H9 (cell line): ENCODE measurements at regions not wholly inside any gene's neighbourhood (a gene's known extent, or its start where the extent isn't known, plus 50 kb on each side); places are given as distances from the start of the nearest gene placed in this dataset.

Source experiments
- DNase-seq: peaks from one replicate; pipeline ENCODE4 v3.0.0-alpha.2; 2017
- H2AFZ ChIP-seq: one replicate; pipeline ENCODE4 v1.6.1; 2013; ENCODE audit warnings: mild to moderate bottlenecking, low read length, control low read depth, moderate library complexity
- H2AK5ac ChIP-seq: 2 replicates; pipeline ENCODE4 v1.6.1; 2013; ENCODE audit warnings: low read length, control low read depth, mixed read lengths; ENCODE audit not compliant: insufficient read length
- H2BK120ac ChIP-seq: one replicate; pipeline ENCODE4 v1.6.1; 2013; ENCODE audit warnings: low read depth, mild to moderate bottlenecking, low read length, control low read depth, inconsistent platforms; ENCODE audit not compliant: poor library complexity, severe bottlenecking
- H2BK12ac ChIP-seq: 2 replicates; pipeline ENCODE4 v1.6.1; 2013; ENCODE audit warnings: low read length, control low read depth, mixed read lengths, low read depth; ENCODE audit not compliant: insufficient read length
- H2BK15ac ChIP-seq: 2 replicates; pipeline ENCODE4 v1.6.1; 2013; ENCODE audit warnings: low read depth, low read length, control low read depth
- H2BK20ac ChIP-seq: one replicate; pipeline ENCODE4 v1.6.1; 2013; ENCODE audit warnings: low read depth, mild to moderate bottlenecking, low read length, control low read depth, inconsistent platforms; ENCODE audit not compliant: poor library complexity, severe bottlenecking
- H2BK5ac ChIP-seq: 2 replicates; pipeline ENCODE4 v1.6.1; 2013; ENCODE audit warnings: low read length, control low read depth, mixed read lengths; ENCODE audit not compliant: insufficient read length
- H3K14ac ChIP-seq: 2 replicates; pipeline ENCODE4 v1.6.1; 2013; ENCODE audit warnings: low read length, control low read depth; ENCODE audit not compliant: insufficient read depth
- H3K18ac ChIP-seq: 2 replicates; pipeline ENCODE4 v1.6.1; 2013; ENCODE audit warnings: low read depth, mild to moderate bottlenecking, mixed read lengths, low read length, control low read depth; ENCODE audit not compliant: insufficient read length
- H3K23ac ChIP-seq: 2 replicates; pipeline ENCODE4 v1.6.1; 2013; ENCODE audit warnings: low read length, control low read depth, mixed read lengths, low read depth; ENCODE audit not compliant: insufficient read length
- H3K23me2 ChIP-seq: 2 replicates; pipeline ENCODE4 v1.6.1; 2013; ENCODE audit warnings: low read depth, mild to moderate bottlenecking, mixed read lengths, low read length, control low read depth; ENCODE audit not compliant: insufficient read length, poor library complexity, severe bottlenecking
- H3K27ac ChIP-seq: 2 replicates; pipeline ENCODE4 v1.5.1; 2013; ENCODE audit warnings: low read length, control low read depth, mixed read lengths, low read depth; ENCODE audit not compliant: insufficient read length
- H3K27me3 ChIP-seq: 2 replicates; pipeline ENCODE4 v1.6.1; 2013; ENCODE audit warnings: low read length, control low read depth, inconsistent platforms; ENCODE audit not compliant: insufficient read depth
- H3K4ac ChIP-seq: 2 replicates; pipeline ENCODE4 v1.6.1; 2013; ENCODE audit warnings: low read depth, mild to moderate bottlenecking, control low read depth, inconsistent platforms, low read length, moderate library complexity
- H3K4me1 ChIP-seq: 2 replicates; pipeline ENCODE4 v1.6.1; 2013; ENCODE audit warnings: low read length, control low read depth, inconsistent platforms; ENCODE audit not compliant: insufficient read depth
- H3K4me2 ChIP-seq: 2 replicates; pipeline ENCODE4 v1.6.1; 2013; ENCODE audit warnings: low read length, control low read depth, mixed read lengths; ENCODE audit not compliant: insufficient read length, insufficient read depth
- H3K56ac ChIP-seq: 2 replicates; pipeline ENCODE4 v1.6.1; 2013; ENCODE audit warnings: low read depth, mild to moderate bottlenecking, mixed read lengths, low read length, control low read depth; ENCODE audit not compliant: insufficient read length
- H3K79me1 ChIP-seq: 2 replicates; pipeline ENCODE4 v1.6.1; 2013; ENCODE audit warnings: low read depth, mild to moderate bottlenecking, moderate library complexity, low read length, control low read depth, inconsistent platforms; ENCODE audit not compliant: insufficient read depth, poor library complexity, severe bottlenecking
- H3K79me2 ChIP-seq: 2 replicates; pipeline ENCODE4 v1.6.1; 2013; ENCODE audit warnings: low read length, control low read depth, inconsistent platforms; ENCODE audit not compliant: insufficient read depth
- H3K9ac ChIP-seq: 2 replicates; pipeline ENCODE4 v1.6.1; 2013; ENCODE audit warnings: low read length, control low read depth, mixed read lengths; ENCODE audit not compliant: insufficient read length; ENCODE audit errors: extremely low read depth
- H3K9me3 ChIP-seq: one replicate; pipeline ENCODE4 v1.6.1; 2013; ENCODE audit warnings: low read depth, low read length, inconsistent platforms; ENCODE audit not compliant: control insufficient read depth
- H3T11ph ChIP-seq: one replicate; pipeline ENCODE4 v1.6.1; 2013; ENCODE audit warnings: mild to moderate bottlenecking, low read length, control low read depth, inconsistent platforms
- H4K20me1 ChIP-seq: one replicate; pipeline ENCODE4 v1.6.1; 2013; ENCODE audit not compliant: control insufficient read depth, insufficient read length, insufficient read depth
- H4K5ac ChIP-seq: 2 replicates; pipeline ENCODE4 v1.6.1; 2013; ENCODE audit warnings: low read depth, mild to moderate bottlenecking, mixed read lengths, low read length, control low read depth; ENCODE audit not compliant: insufficient read length
- H4K8ac ChIP-seq: replicated peaks from 2 replicates; pipeline ENCODE4 v1.6.1; 2013; ENCODE audit warnings: low read length, control low read depth, mixed read lengths, low read depth; ENCODE audit not compliant: insufficient read length
- H4K91ac ChIP-seq: 2 replicates; pipeline ENCODE4 v1.6.1; 2013; ENCODE audit warnings: low read depth, mild to moderate bottlenecking, moderate library complexity, mixed read lengths, low read length, control low read depth; ENCODE audit not compliant: insufficient read length
- H3K27ac Mint-ChIP-seq, 3 experiments: 2 replicates in 2 of 3; 3 replicates in 1 of 3; pipeline ENCODE4 v1.8.0; 2020 to 2021; ENCODE audit warnings: mixed read lengths in 3 of 3, mild to moderate bottlenecking in 1 of 3, moderate library complexity in 1 of 3
- H3K27me3 Mint-ChIP-seq: 2 replicates; pipeline ENCODE4 v1.8.0; 2021; ENCODE audit warnings: low read depth, mild to moderate bottlenecking, moderate library complexity, mixed read lengths
- H3K36me3 Mint-ChIP-seq, 3 experiments: 2 replicates in 2 of 3; 3 replicates in 1 of 3; pipeline ENCODE4 v1.8.0; 2020 to 2021; ENCODE audit warnings: low read depth in 3 of 3, mixed read lengths in 3 of 3; ENCODE audit not compliant: insufficient read depth in 1 of 3
- H3K4me1 Mint-ChIP-seq, 2 experiments: 2 replicates each; pipeline ENCODE4 v1.8.0; 2020; ENCODE audit warnings: mixed read lengths in 2 of 2
- H3K4me3 Mint-ChIP-seq, 2 experiments: 2 replicates in 1 of 2; 3 replicates in 1 of 2; pipeline ENCODE4 v1.8.0; 2020 to 2021; ENCODE audit warnings: mild to moderate bottlenecking in 2 of 2, mixed read lengths in 2 of 2, moderate library complexity in 1 of 2
- H3K9me3 Mint-ChIP-seq, 2 experiments: 2 replicates in 1 of 2; 3 replicates in 1 of 2; pipeline ENCODE4 v1.8.0; 2020; ENCODE audit warnings: mild to moderate bottlenecking in 2 of 2, mixed read lengths in 2 of 2, moderate library complexity in 1 of 2
- CTCF ChIP-seq: fragments of 200-600 bp; sonication (generic); conservative IDR thresholded peaks from 3 replicates; pipeline ENCODE4 v1.8.0; 2021; ENCODE audit warnings: antibody characterized with exemption, mild to moderate bottlenecking
- WGBS: extraction: QIAGEN DNeasy Blood & Tissue Kit; methylation state at CpG from one replicate; pipeline ENCODE4 v1.1.7; 2013; ENCODE audit warnings: missing lambda C conversion rate, low lambda C conversion rate, mixed read lengths; ENCODE audit not compliant: insufficient read length; ENCODE audit errors: extremely low coverage; 5-methylcytosine and 5-hydroxymethylcytosine counted together

- DNase-seq: no peak
- Mint-ChIP-seq H3K9me3 (no peaks in the 10 kb centered on the region; a peak in 1 of 5 replicates), H3K36me3 (no peaks in the 10 kb centered on the region; a peak in 1 of 7 replicates), H3K27me3 (peaks cover 22% of the 10 kb centered on the region), H3K4me1 (peaks cover 33 to 46% of the 10 kb centered on the region in 2 experiments), H3K4me3 (no peak overlapping the region), H3K27ac (no peak overlapping the region)
- WGBS: no CpG with 5 or more reads among the region's 2 CpGs
- H3K79me1 ChIP-seq: no peaks in the 10 kb centered on the region
- no peaks in the 10 kb centered on the region for H3K27me3 ChIP-seq
- H2BK15ac ChIP-seq: no peak overlapping the region
- H4K5ac ChIP-seq: no peak overlapping the region
- no peak overlapping the region for H2AFZ ChIP-seq
- no peaks in the 10 kb centered on the region for H3K9me3 ChIP-seq
- H3K4ac ChIP-seq: no peak overlapping the region
- TF ChIP-seq CTCF: no peak
- no peak overlapping the region for H4K8ac ChIP-seq
- H3K56ac ChIP-seq: no peak overlapping the region
- no peak overlapping the region for H2BK120ac ChIP-seq
- no peak overlapping the region for H3K4me2 ChIP-seq
- H2BK12ac ChIP-seq: no peak overlapping the region
- H3K27ac ChIP-seq: no peak overlapping the region
- H3K79me2 ChIP-seq: no peaks in the 10 kb centered on the region
- H4K91ac ChIP-seq: no peak overlapping the region
- H4K20me1 ChIP-seq: no peaks in the 10 kb centered on the region
- H2BK5ac ChIP-seq: no peak overlapping the region
- no peak overlapping the region for H3K23ac ChIP-seq
- no peak overlapping the region for H3K14ac ChIP-seq
- H3K23me2 ChIP-seq: no peaks in the 10 kb centered on the region
- H2BK20ac ChIP-seq: no peak overlapping the region
- no peak overlapping the region for H3T11ph ChIP-seq
- H2AK5ac ChIP-seq: no peak overlapping the region
- H3K4me1 ChIP-seq: peaks cover 7% of the 10 kb centered on the region; the same call in 1 of the 2 replicates
- H3K9ac ChIP-seq: no peak overlapping the region
- no peak overlapping the region for H3K18ac ChIP-seq
Observed at GRCh38 chr1:31502253-31502652, 74.1 kb upstream of the TINAGL1 start.
